ENCODE measurements at regions not wholly inside any gene's neighbourhood (a gene's known extent, or its start where the extent isn't known, plus 50 kb on each side); places are given as distances from the start of the nearest gene placed in this dataset.
"Not testable (repeated sequence)": the region's sequence is repeated elsewhere in the genome, so short reads cannot be mapped to it uniquely, and the experiment has no call there.

GRCh38 chr15:96807361-96807760 lies 476.9 kb downstream of the NR2F2 start:
- DNase-seq (ENCODE audit: low read depth in 2 of 2), result no peak

DNA sequence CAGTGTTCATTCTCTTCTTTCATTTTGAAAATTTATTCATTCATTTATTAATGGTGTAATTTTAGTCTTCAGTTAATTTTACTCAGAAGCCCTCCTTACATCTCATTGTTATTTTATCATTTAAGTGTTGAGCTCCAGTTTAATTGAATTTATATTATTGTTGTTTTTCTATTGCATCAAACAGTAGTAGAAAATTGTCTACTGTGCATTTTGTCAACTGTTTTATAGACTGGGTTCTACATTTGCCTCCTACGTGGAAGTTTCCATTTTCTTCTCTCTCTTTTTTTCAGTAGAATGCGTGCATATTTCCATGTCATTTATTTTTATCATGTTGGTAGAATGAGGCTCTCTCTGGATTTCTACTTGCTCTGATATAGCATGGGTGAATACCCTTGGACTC lies 487.4 kb downstream of the NR2F2 start:
- no peak for DNase-seq (ENCODE audit: low read depth in 2 of 2)

DNA sequence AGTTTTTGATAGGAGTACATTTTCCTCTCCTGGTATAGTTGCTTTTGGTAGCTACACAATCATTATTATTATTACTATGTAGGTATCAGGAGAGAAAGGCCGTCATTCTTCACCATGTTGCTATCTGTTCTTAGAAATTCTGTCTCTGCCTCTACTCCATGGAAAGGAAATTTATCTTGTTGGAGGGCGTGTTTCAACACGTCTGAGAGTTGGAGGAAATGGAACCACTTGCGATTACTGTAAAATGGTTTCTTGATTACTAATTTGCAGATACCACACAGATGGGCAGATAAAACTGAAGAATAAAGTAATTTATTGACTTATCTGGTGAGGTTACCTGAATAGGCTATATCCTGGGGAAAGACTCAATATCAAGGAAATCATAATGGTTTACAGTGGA lies 488.4 kb downstream of the NR2F2 start:
- DNase-seq (ENCODE audit: low read depth in 2 of 2), result no peak

DNA sequence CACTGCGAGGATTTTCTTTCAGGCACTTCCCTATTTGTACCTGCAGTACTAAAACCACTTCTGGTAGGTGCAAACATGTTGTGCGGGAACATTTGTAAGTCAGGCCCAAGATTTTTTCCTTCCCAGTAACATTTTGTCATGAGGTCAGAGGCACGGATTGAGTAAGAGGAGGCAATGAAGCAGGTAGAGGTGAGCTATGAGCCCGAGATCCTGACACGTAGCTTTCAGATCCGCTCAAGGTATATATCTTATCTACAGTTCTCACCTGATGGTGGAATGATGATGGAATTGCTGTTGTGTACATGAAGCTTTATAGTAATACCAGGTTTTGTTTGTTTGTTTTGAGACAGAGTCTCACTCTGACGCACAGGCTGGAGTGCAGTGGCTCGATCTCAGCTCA lies 497.5 kb downstream of the NR2F2 start:
- DNase-seq (ENCODE audit: low read depth in 2 of 2), result no peak

DNA sequence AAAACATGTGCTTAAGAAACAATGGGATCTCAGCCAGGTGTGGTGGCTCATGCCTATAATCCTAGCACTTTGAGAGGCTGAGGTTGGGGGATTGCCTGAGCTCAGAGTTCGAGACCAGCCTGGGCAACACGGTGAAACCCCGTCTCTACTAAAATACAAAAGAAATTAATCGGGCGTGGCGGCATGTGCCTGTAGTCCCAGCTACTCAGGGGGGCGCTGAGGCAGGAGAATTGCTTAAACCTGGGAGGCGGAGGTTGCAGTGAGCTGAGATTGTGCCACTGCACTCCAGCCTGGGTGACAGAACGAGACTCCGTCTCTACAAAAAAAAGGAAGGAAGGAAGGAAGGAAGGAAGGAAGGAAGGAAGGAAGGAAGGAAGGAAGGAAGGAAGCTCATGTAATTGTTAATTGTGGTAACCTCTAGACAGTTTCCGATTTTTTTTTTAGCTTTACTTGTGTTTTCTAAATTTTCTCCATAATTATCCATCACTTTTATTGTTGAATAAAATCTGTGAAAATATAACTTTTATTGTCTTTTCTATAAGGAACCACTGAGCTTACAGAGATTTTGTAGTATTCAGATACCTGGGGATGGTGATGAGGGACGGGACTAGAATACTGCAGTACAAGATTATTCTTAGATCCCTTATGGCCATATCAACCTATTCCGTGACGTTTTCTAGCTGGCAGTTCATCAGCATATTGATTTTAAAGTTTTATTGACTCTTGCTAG lies 506.9 kb downstream of the NR2F2 start:
- no peak for DNase-seq (ENCODE audit: low read depth in 2 of 2)

DNA sequence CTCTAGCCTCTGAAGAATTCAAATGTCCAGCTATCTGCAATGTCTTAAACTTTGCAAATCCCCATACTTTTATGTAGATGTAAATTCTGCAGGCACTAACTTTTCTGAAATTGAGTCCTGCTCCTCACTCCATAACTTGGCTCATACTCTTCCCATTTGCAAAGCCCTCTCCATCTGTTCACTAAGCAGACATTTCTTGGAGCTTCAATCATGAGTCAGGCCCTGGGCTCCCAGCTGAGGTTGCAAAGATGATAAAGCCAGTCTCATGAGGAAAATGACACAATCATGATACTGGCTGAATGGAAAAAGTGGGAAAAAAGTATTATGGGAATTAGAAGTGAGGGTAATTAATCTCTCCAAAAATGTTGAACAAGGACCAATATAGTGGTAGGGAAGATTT lies 507.6 kb downstream of the NR2F2 start:
- no peak for DNase-seq (ENCODE audit: low read depth in 2 of 2)

- no peak for DNase-seq (ENCODE audit: low read depth in 2 of 2)
Observed at GRCh38 chr15:96849271-96849900, 518.9 kb downstream of the NR2F2 start.

DNA sequence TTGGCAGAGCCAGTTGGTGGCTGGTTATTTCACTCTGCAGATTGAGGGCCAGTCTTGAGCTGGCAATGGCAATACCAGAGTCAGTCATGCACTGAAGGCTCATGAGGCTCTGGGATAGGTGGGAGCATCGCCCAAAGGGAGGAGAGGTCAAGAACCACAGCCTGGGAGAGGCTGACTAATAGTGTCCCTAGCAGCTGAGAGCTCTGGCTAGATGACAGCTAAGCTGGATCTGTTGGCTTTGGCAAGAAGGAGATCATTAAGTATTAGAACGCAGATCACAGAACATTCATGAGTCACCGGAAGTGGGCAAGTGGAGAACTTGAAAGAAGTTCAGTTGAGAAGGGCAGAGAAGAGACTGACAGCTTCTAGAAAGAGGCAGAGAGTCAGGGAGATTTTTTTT lies 521.1 kb downstream of the NR2F2 start:
- DNase-seq (ENCODE audit: low read depth in 2 of 2), result no peak

DNA sequence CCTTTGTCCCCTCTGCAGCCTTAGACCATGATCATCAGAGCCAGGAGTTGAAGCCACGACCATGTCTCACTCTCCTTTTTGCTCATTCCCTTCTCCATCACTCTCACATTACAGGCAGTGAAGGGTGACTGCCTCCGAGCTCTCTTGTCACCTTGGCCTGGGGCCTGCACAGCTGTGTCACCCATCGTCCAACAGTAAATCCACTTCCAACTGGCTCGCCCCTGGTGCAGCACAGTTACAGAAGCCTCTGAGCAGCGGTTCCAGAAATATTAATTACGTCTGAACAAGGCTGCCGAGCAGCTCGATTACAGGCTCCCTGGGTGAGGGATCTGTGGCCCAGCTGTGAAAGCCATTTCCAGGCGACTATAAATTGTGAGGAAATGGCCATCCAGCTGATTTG lies 528.2 kb downstream of the NR2F2 start:
- DNase-seq (ENCODE audit: low read depth in 2 of 2), result no peak

GRCh38 chr15:96860741-96861140 lies 530.2 kb downstream of the NR2F2 start:
- no peak for DNase-seq (ENCODE audit: low read depth in 2 of 2)

GRCh38 chr15:96867992-96868391 lies 537.5 kb downstream of the NR2F2 start:
- DNase-seq (ENCODE audit: low read depth in 2 of 2), result no peak

DNA sequence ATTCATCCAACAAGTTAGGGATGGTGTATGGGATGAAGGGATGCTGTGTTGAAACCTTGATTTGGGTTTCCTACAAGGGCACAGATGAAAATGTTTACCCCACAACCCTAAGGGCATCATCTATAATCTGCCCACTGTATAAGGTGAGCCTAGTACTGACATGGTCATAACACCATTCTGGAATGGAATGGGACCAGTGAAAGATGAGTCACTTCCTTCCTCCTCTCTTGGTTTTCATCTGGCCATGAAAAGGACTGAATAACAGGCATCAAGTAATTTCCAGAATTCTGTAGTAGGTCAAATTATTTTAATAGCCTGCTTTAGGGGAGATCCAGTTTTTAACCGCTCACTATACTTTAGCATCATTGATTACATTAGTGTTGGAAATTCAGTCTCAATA lies 538.6 kb downstream of the NR2F2 start:
- no peak for DNase-seq (ENCODE audit: low read depth in 2 of 2)

DNA sequence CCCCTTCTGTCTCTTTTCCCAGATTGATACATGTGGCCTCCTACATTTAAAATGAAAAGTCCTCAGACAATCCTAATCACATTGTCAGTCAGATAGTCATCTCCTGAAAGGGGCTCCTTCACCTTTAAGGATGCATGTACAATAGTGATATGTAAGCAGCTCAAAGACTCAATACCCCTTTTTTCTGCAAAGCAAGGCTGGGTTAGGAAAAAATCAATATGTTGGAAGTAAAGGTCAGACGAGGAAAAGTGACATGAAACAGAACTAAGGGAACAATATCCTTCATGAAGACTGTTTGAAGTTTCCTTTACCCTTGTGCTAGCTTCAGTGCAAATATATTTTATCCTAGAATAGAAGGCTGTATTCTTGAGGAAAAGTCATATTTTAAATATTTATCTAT lies 539.3 kb downstream of the NR2F2 start:
- no peak for DNase-seq (ENCODE audit: low read depth in 2 of 2)

GRCh38 chr15:96870580-96870979 lies 540.1 kb downstream of the NR2F2 start:
- no peak for DNase-seq (ENCODE audit: low read depth in 2 of 2)

- not testable (repeated sequence) for DNase-seq (ENCODE audit: low read depth in 2 of 2)
Observed at GRCh38 chr15:96877442-96877841, 546.9 kb downstream of the NR2F2 start.

- no peak for DNase-seq (ENCODE audit: low read depth in 2 of 2)
Observed at GRCh38 chr15:96878129-96878528, 547.6 kb downstream of the NR2F2 start.

- DNase-seq (ENCODE audit: low read depth in 2 of 2), result no peak
Observed at GRCh38 chr15:96882121-96882772, 551.7 kb downstream of the NR2F2 start.

DNA sequence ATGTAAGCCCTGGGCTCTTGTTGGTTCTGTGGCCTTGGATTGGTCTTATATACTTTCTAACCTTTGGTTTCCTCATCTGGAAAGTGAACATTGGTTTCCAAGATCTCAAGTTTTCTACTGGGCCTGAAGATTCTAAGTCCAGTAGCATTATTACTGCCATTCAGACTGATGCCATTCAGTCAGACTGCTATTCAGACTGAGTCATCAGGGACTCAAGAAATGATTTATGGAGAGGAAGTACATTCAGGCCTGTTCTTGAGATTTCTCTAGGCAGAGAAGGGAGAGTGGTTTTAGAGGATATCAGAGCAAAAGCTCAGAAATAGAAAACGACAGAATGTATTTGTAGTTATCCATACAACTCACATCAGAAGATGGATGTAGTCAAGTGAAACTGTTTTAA lies 557.2 kb downstream of the NR2F2 start:
- no peak for DNase-seq (ENCODE audit: low read depth in 2 of 2)

- DNase-seq (ENCODE audit: low read depth in 2 of 2), result no peak
Observed at GRCh38 chr15:96888764-96889163, 558.3 kb downstream of the NR2F2 start.

DNA sequence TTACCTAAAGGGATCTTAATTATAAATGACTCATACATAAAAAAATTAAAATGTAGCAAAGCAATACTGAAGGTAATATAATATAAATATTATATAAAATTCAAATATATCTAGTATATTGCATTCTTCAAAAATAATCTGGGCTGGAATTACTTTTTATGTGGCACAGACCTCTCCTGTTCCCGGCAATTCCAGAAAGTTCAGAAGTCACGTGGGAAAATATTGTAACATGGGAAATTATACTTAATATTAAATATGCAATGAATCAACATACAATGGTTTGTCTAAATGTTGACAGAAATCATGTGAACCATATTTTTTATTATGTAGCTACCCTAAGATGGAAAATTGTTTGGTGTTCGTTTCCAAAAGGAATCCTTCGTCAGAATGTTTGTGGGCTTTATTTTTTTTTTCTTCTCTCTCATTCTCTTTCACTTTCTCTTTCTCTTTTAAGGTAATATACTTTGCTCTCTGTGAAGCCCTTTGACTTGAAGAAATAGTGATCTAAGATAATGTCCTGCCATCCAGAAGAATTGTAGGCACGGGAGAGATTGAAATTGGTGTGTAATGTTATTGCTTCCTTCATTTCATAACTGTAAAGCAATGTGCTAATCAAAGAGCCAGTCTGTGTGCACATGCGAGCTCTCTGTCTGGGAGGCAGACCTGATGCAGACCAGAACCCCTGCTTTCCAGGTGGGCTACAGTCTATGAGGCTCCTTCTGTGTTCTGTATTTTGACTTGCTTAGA lies 559.4 kb downstream of the NR2F2 start:
- no peak for DNase-seq (ENCODE audit: low read depth in 2 of 2)

- no peak for DNase-seq (ENCODE audit: low read depth in 2 of 2)
Observed at GRCh38 chr15:96891046-96891445, 560.5 kb downstream of the NR2F2 start.

GRCh38 chr15:96893159-96893906 lies 562.8 kb downstream of the NR2F2 start:
- DNase-seq (ENCODE audit: low read depth in 2 of 2), result no peak

Measured in stimulated activated CD8-positive, alpha-beta memory T cell treated with anti-CD3 and anti-CD28 coated beads, Interleukin-2, amount 100 ng/mL, for 48 hours (primary cell).